Common myeloid progenitor, CD34-positive (primary cell): ENCODE measurements at regions not wholly inside any gene's neighbourhood (a gene's known extent, or its start where the extent isn't known, plus 50 kb on each side); places are given as distances from the start of the nearest gene placed in this dataset.

Experiments
- CTCF ChIA-PET: fragments of 350-600 bp; sonication (Branson Sonifier 250); formaldehyde crosslinking; loops from one replicate; lab custom pipeline; 2021; ENCODE audit warnings: antibody characterized with exemption; lab: Charles Lee
- POLR2A ChIA-PET: fragments of 350-600 bp; sonication (Branson Sonifier 250); formaldehyde crosslinking; loops from one replicate; lab custom pipeline; 2021; ENCODE audit warnings: antibody characterized with exemption; lab: Charles Lee
- DNase-seq, 3 donors: peaks; one replicate each; pipeline versions ENCODE4 v3.0.0 to v3.0.0-alpha.2; 2013
- H3K27ac ChIP-seq, 2 experiments: 1 replicate in 1 of 2; 2 replicates in 1 of 2; pipeline ENCODE4 v1.7.0; 2013; ENCODE audit warnings: inconsistent platforms in 2 of 2, low read length in 2 of 2, mild to moderate bottlenecking in 2 of 2, low read depth in 1 of 2, moderate library complexity in 1 of 2; ENCODE audit not compliant: severe bottlenecking in 2 of 2, insufficient read depth in 1 of 2, poor library complexity in 1 of 2
- H3K27me3 ChIP-seq, 5 experiments: replicated peaks in 2 of 5; 1 replicate in 3 of 5; 2 replicates in 2 of 5; pipeline versions ENCODE4 v1.6.1 to v1.7.0; 2013; ENCODE audit warnings: low read length in 4 of 5, mild to moderate bottlenecking in 2 of 5, moderate library complexity in 2 of 5, inconsistent platforms in 1 of 5; ENCODE audit not compliant: insufficient read depth in 5 of 5, control insufficient read depth in 4 of 5
- H3K36me3 ChIP-seq, 4 experiments: 1 replicate in 2 of 4; 2 replicates in 2 of 4; pipeline versions ENCODE4 v1.6.1 to v1.7.0; 2013; ENCODE audit warnings: low read length in 3 of 4, control low read depth in 1 of 4, mild to moderate bottlenecking in 1 of 4; ENCODE audit not compliant: control insufficient read depth in 4 of 4, insufficient read depth in 4 of 4
- H3K4me1 ChIP-seq, 4 experiments: 1 replicate in 3 of 4; 2 replicates in 1 of 4; pipeline versions ENCODE4 v1.6.1 to v1.7.1; 2013; ENCODE audit warnings: low read length in 3 of 4, mild to moderate bottlenecking in 3 of 4, control low read depth in 1 of 4, inconsistent platforms in 1 of 4, moderate library complexity in 1 of 4; ENCODE audit not compliant: control insufficient read depth in 4 of 4, insufficient read depth in 4 of 4; ENCODE audit errors: control extremely low read depth in 1 of 4
- H3K4me3 ChIP-seq, 7 experiments: 1 replicate in 4 of 7; 2 replicates in 3 of 7; pipeline versions ENCODE4 v1.5.1 to v1.7.0; 2013; ENCODE audit warnings: mild to moderate bottlenecking in 7 of 7, low read length in 6 of 7, moderate library complexity in 6 of 7, inconsistent platforms in 2 of 7, low read depth in 2 of 7, control low read depth in 1 of 7; ENCODE audit not compliant: insufficient read depth in 4 of 7, control insufficient read depth in 1 of 7; ENCODE audit errors: extremely low read depth in 1 of 7
- H3K9me3 ChIP-seq, 5 experiments: 1 replicate in 4 of 5; 2 replicates in 1 of 5; pipeline versions ENCODE4 v1.6.1 to v1.7.1; 2013; ENCODE audit warnings: low read length in 4 of 5, mild to moderate bottlenecking in 2 of 5, inconsistent platforms in 1 of 5, low read depth in 1 of 5, moderate library complexity in 1 of 5; ENCODE audit not compliant: control insufficient read depth in 4 of 5, insufficient read depth in 2 of 5; ENCODE audit errors: control extremely low read depth in 1 of 5
- WGBS: methylation state at CpG from one replicate; pipeline ENCODE4 v1.1.5; 2013; ENCODE audit not compliant: insufficient coverage; 5-methylcytosine and 5-hydroxymethylcytosine counted together

- ChIA-PET CTCF (interaction anchor here (1.3 kb wide), 1 partner anchor 8 kb away, joined by 3 read pairs; no protein-coding TSS in a partner anchor), POLR2A (interaction anchor here (0.7 to 1.2 kb wide), 2 partner anchors 176 to 305 kb away, joined by 3 read pairs; no protein-coding TSS in a partner anchor)
- H3K36me3 ChIP-seq, result no peaks in the 10 kb centered on the region
- peaks cover 0 to 20% (median 5%) of the 10 kb centered on the region in 4 experiments for H3K4me1 ChIP-seq
- WGBS, result 93% methylated on average over 5 of the region's 5 CpGs
- no peak overlapping the region for H3K4me3 ChIP-seq
- no peaks in the 10 kb centered on the region for H3K27me3 ChIP-seq
- H3K9me3 ChIP-seq, result no peaks in the 10 kb centered on the region
- no peak overlapping the region for H3K27ac ChIP-seq
- DNase-seq, result no peak
Measured at GRCh38 chr6:139549561-139550070, 175.2 kb upstream of the CITED2 start.

DNA sequence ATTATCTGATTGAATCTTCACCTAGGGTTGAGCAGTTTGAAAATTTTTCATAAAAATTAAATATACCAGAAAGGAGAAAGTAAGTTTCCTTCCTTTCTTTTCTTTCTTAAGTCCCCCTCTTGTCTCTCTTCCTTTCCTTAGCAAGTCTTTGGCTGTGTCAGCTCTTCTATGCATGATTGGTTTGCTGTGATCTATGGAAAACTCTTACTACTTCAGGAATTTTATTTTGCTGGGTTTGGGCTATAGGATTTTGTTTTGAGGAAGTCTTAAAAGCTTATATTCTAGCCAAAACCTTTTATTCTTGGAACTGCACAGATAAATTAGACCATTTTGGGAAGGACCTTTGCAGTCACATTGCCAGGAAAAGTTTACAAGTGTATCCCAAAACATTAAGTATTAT, 173.4 kb upstream of the CITED2 start:
- no peak for DNase-seq
- Histone ChIP-seq H3K4me1 (peaks cover 0 to 25% (median 7%) of the 10 kb centered on the region in 4 experiments), H3K27me3 (no peaks in the 10 kb centered on the region), H3K27ac (no peak overlapping the region), H3K36me3 (no peaks in the 10 kb centered on the region), H3K9me3 (no peaks in the 10 kb centered on the region), H3K4me3 (no peak overlapping the region)
- POLR2A ChIA-PET, result interaction anchor here (0.9 kb wide), 1 partner anchor 10 kb away, joined by 4 read pairs; no protein-coding TSS in a partner anchor
- CTCF ChIA-PET, result interaction anchor here (0.7 kb wide), 1 partner anchor 47 kb away, joined by 3 read pairs; no protein-coding TSS in a partner anchor

DNA sequence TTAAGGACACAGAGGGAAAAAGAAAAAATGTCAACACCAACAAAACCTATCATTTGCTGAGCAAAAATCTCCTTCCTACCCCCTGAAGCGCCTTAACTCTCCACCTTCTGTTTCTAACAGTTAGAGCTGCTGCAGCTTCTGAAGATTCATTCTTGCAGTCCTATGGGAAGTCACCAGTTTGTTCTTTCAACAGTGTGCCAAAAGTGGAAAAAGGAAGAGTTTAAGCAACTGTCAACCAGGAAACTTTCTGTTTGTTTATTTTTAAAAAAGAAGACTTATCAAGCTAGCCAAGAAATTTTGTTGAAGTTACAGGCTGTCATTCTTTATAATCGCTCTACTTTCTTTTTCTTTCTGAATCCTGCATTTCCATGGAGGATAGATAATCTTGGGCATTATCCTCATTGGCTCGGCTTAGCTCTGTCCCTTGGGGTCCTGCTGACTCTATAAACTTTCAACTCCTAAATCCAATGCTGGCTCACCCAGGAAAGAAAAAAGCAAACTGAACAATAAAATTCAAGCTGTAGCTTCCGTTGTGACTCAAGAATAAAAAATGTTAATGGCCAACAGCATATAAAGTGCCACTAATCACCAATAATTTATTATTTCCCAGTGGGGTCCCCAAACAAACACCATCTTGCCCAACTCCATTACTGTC, 172.8 kb upstream of the CITED2 start:
- Histone ChIP-seq H3K4me3 (no peak overlapping the region), H3K36me3 (no peaks in the 10 kb centered on the region), H3K27me3 (no peaks in the 10 kb centered on the region), H3K27ac (no peak overlapping the region), H3K4me1 (peaks cover 0 to 25% (median 7%) of the 10 kb centered on the region in 4 experiments), H3K9me3 (no peaks in the 10 kb centered on the region)
- no peak for DNase-seq
- ChIA-PET CTCF (interaction anchor here (0.7 kb wide), 1 partner anchor 47 kb away, joined by 3 read pairs; no protein-coding TSS in a partner anchor), POLR2A (no interaction called here)
- WGBS, result 100% methylated on average over 3 of the region's 4 CpGs

DNA sequence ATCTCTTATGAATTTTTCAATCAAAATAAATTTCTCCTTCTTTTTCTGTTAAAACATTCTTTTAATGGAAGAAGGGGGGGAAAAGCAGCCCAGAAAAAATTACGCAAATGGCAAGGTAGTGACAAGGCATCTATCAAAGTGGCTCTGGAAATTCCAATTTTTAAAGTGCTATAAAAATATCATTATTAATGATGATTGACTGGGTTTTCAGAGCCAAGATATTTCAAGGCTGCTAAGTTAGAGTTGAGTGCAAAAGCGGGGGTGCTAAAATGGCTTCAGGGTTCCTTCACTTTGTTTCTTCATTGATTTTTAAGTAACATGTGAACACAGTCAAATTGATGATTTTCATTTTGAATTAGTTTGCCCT, 171.6 kb upstream of the CITED2 start:
- Histone ChIP-seq H3K4me3 (no peak overlapping the region), H3K4me1 (peaks cover 0 to 25% (median 7%) of the 10 kb centered on the region in 4 experiments), H3K9me3 (no peaks in the 10 kb centered on the region), H3K27me3 (no peaks in the 10 kb centered on the region), H3K36me3 (no peaks in the 10 kb centered on the region), H3K27ac (no peak overlapping the region)
- DNase-seq, result no peak
- 100% methylated on average over 1 of the region's 2 CpGs for WGBS
- ChIA-PET POLR2A (no interaction called here), CTCF (no interaction called here)

GRCh38 chr6:139545206-139546105, 171.0 kb upstream of the CITED2 start:
- ChIA-PET POLR2A (no interaction called here), CTCF (no interaction called here)

GRCh38 chr6:139544701-139545057, 170.2 kb upstream of the CITED2 start:
- Histone ChIP-seq H3K4me3 (no peak overlapping the region), H3K27me3 (no peaks in the 10 kb centered on the region), H3K4me1 (peaks cover 0 to 34% (median 11%) of the 10 kb centered on the region in 4 experiments), H3K9me3 (no peaks in the 10 kb centered on the region), H3K27ac (no peak overlapping the region), H3K36me3 (no peaks in the 10 kb centered on the region)
- ChIA-PET CTCF (no interaction called here), POLR2A (no interaction called here)
- no peak for DNase-seq
- 67% methylated on average over 1 of the region's 2 CpGs for WGBS

More at GRCh38 chr6:139545206-139546105, 171.0 kb upstream of the CITED2 start:
- no peak overlapping the region for H3K27ac ChIP-seq
- H3K27me3 ChIP-seq, result no peaks in the 10 kb centered on the region
- no peak overlapping the region for H3K4me3 ChIP-seq
- no peak for DNase-seq
- H3K36me3 ChIP-seq, result no peaks in the 10 kb centered on the region
- no CpG with 5 or more reads among the region's 6 CpGs for WGBS
- H3K4me1 ChIP-seq, result peaks cover 0 to 26% (median 7%) of the 10 kb centered on the region in 4 experiments
- no peaks in the 10 kb centered on the region for H3K9me3 ChIP-seq
